HepG2 (cell line): ENCODE measurements at regions not wholly inside any gene's neighbourhood (a gene's known extent, or its start where the extent isn't known, plus 50 kb on each side); places are given as distances from the start of the nearest gene placed in this dataset.

Experiments
- BCLAF1 ChIP-seq: fragments of 450-650 bp; IDR thresholded peaks from 2 replicates; pipeline ENCODE4 v1.6.1; 2017; ENCODE audit warnings: mild to moderate bottlenecking
- ELF3 ChIP-seq: IDR thresholded peaks from 2 replicates; pipeline ENCODE4 v1.6.1; 2016; ENCODE audit warnings: missing genetic modification reagents, missing compliant biosample characterization
- FOXA3 ChIP-seq: IDR thresholded peaks from 2 replicates; pipeline ENCODE4 v1.6.1; 2016; ENCODE audit warnings: missing genetic modification reagents, missing compliant biosample characterization
- MIXL1 ChIP-seq: IDR thresholded peaks from 2 replicates; pipeline ENCODE4 v1.6.1; 2016
- NR1H2 ChIP-seq: sonication (generic); formaldehyde crosslinking; IDR thresholded peaks from 2 replicates; pipeline ENCODE4 v1.8.1; 2022; ENCODE audit warnings: low read depth, missing genetic modification reagents, borderline replicate concordance
- PAWR ChIP-seq: sonication (generic); formaldehyde crosslinking; IDR thresholded peaks from 2 replicates; pipeline ENCODE4 v1.4.0; 2020; ENCODE audit warnings: missing genetic modification reagents, mild to moderate bottlenecking, borderline replicate concordance
- POGZ ChIP-seq: sonication (generic); formaldehyde crosslinking; IDR thresholded peaks from 2 replicates; pipeline ENCODE4 v1.4.0; 2020; ENCODE audit warnings: mild to moderate bottlenecking, missing genetic modification reagents
- SOX6 ChIP-seq, 2 experiments: fragments of 450-650 bp in 1 of 2; sonication (generic) in 1 of 2; formaldehyde crosslinking in 1 of 2; IDR thresholded peaks; 2 replicates each; pipeline versions ENCODE4 v1.4.0 to v1.6.1; 2017 to 2020; ENCODE audit warnings: antibody characterized with exemption in 1 of 2, mild to moderate bottlenecking in 1 of 2, missing genetic modification reagents in 1 of 2
- YY1 ChIP-seq: IDR thresholded peaks from 2 replicates; pipeline ENCODE4 v1.6.1; 2011; ENCODE audit warnings: low read length, low read depth, moderate library complexity, mild to moderate bottlenecking; ENCODE audit not compliant: insufficient read depth, insufficient replicate concordance
- ZBTB10 ChIP-seq: sonication (generic); formaldehyde crosslinking; IDR thresholded peaks from 2 replicates; pipeline ENCODE4 v1.4.0; 2020; ENCODE audit warnings: missing genetic modification reagents, borderline replicate concordance
- ZBTB25 ChIP-seq: IDR thresholded peaks from 2 replicates; pipeline ENCODE4 v1.6.1; 2018; ENCODE audit warnings: missing genetic modification reagents

GRCh38 chr14:48792376-48793024, 793.7 kb downstream of the RPS29 start (continued):
- TF ChIP-seq FOXA3 (CRISPR knock-in tag), result 0 out of 2 replicates have a peak, but pooled peaks have one; percentile 31
- no peak for TF ChIP-seq NR1H2 (CRISPR knock-in tag)
- no peak for TF ChIP-seq MIXL1 (CRISPR knock-in tag)
- TF ChIP-seq PAWR (CRISPR knock-in tag), result no peak
- peak; percentile 67 for TF ChIP-seq ELF3 (CRISPR knock-in tag)
- TF ChIP-seq POGZ (CRISPR knock-in tag), result 0 out of 2 replicates have a peak, but pooled peaks have one; percentile 15
- TF ChIP-seq SOX6 (IDR thresholded peaks at IDR 0.05), result no peak
- TF ChIP-seq SOX6 (CRISPR knock-in tag; IDR thresholded peaks at IDR 0.05), result no peak
- TF ChIP-seq BCLAF1, result no peak
- no peak for TF ChIP-seq ZBTB10 (CRISPR knock-in tag)
- TF ChIP-seq YY1, result no peak
- TF ChIP-seq ZBTB25 (CRISPR knock-in tag), result no peak
- TF ChIP-seq, all 625 proteins: peak for 5
